H7 (cell line): ENCODE measurements at regions not wholly inside any gene's neighbourhood (a gene's known extent, or its start where the extent isn't known, plus 50 kb on each side); places are given as distances from the start of the nearest gene placed in this dataset.

Experiments used
- DNase-seq: peaks from one replicate; pipeline ENCODE4 v3.0.0; 2012
- H3K27me3 ChIP-seq: 2 replicates; pipeline ENCODE4 v1.6.0; 2011; ENCODE audit warnings: mild to moderate bottlenecking, low read length; ENCODE audit not compliant: control insufficient read depth, insufficient read depth
- H3K36me3 ChIP-seq: replicated peaks from 2 replicates; pipeline ENCODE4 v1.5.1; 2011; ENCODE audit warnings: low read length; ENCODE audit not compliant: control insufficient read depth, insufficient read depth
- H3K4me3 ChIP-seq: 2 replicates; pipeline ENCODE4 v1.5.1; 2011; ENCODE audit warnings: low read depth, mild to moderate bottlenecking, control low read depth, low read length, moderate library complexity; ENCODE audit not compliant: insufficient read depth

GRCh38 chr12:98085046-98085755, 430.2 kb upstream of the TMPO start:
- DNase-seq, result peak; percentile 4
- no peak overlapping the region for H3K4me3 ChIP-seq
- H3K36me3 ChIP-seq, result no peaks in the 10 kb centered on the region
- H3K27me3 ChIP-seq, result no peaks in the 10 kb centered on the region

GRCh38 chr12:98090731-98091130, 424.7 kb upstream of the TMPO start:
- H3K27me3 ChIP-seq, result no peaks in the 10 kb centered on the region
- DNase-seq, result no peak
- no peak overlapping the region for H3K4me3 ChIP-seq
- H3K36me3 ChIP-seq, result no peaks in the 10 kb centered on the region

DNA sequence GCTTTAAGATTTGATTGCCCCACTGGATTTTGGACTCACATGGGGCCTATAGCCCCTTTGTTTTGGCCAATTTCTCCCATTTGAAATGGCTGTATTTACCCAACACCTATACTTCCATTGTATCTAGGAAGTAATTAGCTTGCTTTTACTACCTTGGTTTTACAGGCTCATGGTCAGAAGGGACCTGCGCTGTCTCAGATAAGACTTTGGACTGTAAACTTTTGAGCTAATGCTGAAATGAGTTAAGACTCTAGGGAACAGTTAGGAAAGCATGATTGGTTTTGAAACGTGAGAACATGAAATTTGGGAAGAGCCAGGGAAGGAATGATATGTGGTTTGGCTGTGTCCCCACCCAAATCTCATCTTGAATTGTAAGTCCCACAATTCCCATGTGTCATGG, 419.0 kb upstream of the TMPO start:
- H3K4me3 ChIP-seq, result no peak overlapping the region
- H3K36me3 ChIP-seq, result no peaks in the 10 kb centered on the region
- DNase-seq, result no peak
- no peaks in the 10 kb centered on the region for H3K27me3 ChIP-seq

GRCh38 chr12:98106031-98106683, 409.2 kb upstream of the TMPO start:
- no peaks in the 10 kb centered on the region for H3K27me3 ChIP-seq
- no peak overlapping the region for H3K4me3 ChIP-seq
- no peak for DNase-seq
- no peaks in the 10 kb centered on the region for H3K36me3 ChIP-seq

GRCh38 chr12:98109266-98109665, 406.1 kb upstream of the TMPO start:
- no peaks in the 10 kb centered on the region for H3K36me3 ChIP-seq
- no peak for DNase-seq
- no peaks in the 10 kb centered on the region for H3K27me3 ChIP-seq
- H3K4me3 ChIP-seq, result no peak overlapping the region

DNA sequence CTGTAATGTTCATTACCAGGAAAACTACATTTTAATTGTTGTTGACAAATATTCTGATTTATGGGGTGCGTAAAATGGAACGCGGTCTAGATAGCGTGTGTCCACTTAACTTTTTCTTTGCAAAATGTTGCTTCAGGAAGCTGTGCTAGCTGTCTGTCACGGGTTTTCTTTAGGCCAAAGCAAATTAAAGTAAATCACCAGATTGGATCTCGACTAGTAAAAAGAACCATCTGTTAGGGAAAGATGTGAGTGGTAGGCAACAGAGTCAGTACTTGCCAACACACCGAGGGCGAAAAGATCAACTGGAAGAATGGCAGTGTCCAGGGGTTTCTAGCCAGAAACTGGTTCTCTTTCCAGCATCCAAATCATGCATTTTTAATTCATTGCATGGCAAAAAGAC, 404.9 kb upstream of the TMPO start:
- H3K27me3 ChIP-seq, result no peaks in the 10 kb centered on the region
- no peak overlapping the region for H3K4me3 ChIP-seq
- no peak for DNase-seq
- no peaks in the 10 kb centered on the region for H3K36me3 ChIP-seq

- H3K4me3 ChIP-seq, result no peak overlapping the region
- DNase-seq, result no peak
Observed at GRCh38 chr12:98113548-98113947, 401.8 kb upstream of the TMPO start.

DNA sequence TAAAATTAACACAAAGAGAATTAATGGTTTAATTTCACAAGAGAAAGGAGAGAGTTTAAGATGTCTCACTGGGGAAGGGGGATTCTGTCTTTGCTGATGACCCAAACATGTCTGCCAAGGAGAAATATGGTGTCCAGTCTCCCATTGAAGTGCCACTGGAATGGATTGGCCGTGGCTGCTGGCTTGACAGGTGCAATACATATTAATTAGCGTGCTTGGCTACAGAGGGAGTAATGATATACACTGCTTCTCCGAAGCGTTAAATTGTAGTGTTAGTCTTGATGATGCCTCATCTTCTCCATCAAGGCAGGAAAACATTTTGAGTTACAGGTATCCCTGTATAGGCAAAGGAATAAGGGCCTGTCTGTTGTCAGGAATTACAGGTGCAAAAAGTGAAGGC, 393.4 kb upstream of the TMPO start:
- Histone ChIP-seq H3K27me3 (no peaks in the 10 kb centered on the region), H3K4me3 (no peak overlapping the region), H3K36me3 (no peaks in the 10 kb centered on the region)
- no peak for DNase-seq

More at GRCh38 chr12:98113548-98113947, 401.8 kb upstream of the TMPO start:
- H3K27me3 ChIP-seq, result no peaks in the 10 kb centered on the region
- no peaks in the 10 kb centered on the region for H3K36me3 ChIP-seq

DNA sequence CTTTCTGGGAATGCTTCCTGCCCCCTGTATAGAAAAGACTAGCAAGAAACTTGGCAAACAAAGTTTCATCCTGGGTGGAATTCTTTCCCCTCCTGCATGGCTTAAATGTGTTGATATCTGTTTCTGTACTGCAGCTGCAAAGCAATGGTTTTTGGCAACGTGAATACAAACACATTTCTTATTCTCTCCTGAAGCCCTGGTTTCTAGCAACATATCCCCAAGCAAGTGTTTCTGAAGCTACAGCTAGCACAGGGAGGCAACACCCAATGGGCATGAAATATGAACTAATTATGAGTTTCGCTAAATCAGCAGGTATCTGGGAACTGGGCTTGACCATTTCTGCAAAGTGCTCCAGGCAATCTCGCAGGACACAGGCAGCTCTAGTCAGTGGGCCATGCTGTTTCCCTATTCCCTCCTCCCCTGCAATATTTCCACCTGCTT, 392.3 kb upstream of the TMPO start:
- no peaks in the 10 kb centered on the region for H3K27me3 ChIP-seq
- H3K4me3 ChIP-seq, result no peak overlapping the region
- H3K36me3 ChIP-seq, result no peaks in the 10 kb centered on the region
- no peak for DNase-seq

DNA sequence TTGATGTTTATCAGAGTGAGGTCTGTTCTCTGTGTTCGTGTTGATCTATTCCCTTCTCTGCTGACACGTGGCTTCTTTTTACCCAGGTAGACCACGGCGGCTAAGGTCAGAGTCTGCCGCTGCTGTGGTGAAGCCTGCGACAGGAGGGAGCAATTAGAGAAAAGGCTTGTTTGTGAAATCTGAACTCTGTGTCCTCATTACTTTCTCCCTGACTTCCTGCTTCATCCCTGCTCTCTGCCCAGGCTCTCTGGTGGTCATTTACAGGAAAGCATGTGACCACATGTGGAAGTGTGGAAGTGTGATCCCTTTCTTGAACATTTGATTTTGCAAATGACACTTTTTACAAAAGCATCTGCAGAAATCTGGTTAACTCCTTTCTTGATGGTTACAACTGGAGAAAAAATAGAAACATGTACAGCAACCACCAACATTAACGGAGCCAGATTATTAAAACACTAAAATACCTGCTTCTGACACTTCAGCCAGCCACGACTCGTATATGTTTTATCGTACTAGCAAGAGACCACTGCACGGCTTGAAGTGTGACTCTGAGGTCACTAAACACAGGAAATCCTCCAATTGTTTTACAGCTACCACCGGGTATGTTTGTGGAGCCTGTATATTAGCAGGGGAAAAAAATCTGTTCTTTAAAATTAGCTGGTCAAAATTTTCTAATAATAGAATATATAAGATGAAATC, 388.6 kb upstream of the TMPO start:
- Histone ChIP-seq H3K27me3 (no peaks in the 10 kb centered on the region), H3K4me3 (no peak overlapping the region), H3K36me3 (no peaks in the 10 kb centered on the region)
- DNase-seq, result no peak

- Histone ChIP-seq H3K36me3 (no peaks in the 10 kb centered on the region), H3K27me3 (no peaks in the 10 kb centered on the region), H3K4me3 (no peak overlapping the region)
- DNase-seq, result no peak
Observed at GRCh38 chr12:98127336-98127679, 388.1 kb upstream of the TMPO start.

GRCh38 chr12:98127854-98128253, 387.5 kb upstream of the TMPO start:
- no peak overlapping the region for H3K4me3 ChIP-seq
- no peaks in the 10 kb centered on the region for H3K27me3 ChIP-seq
- no peaks in the 10 kb centered on the region for H3K36me3 ChIP-seq
- no peak for DNase-seq

DNA sequence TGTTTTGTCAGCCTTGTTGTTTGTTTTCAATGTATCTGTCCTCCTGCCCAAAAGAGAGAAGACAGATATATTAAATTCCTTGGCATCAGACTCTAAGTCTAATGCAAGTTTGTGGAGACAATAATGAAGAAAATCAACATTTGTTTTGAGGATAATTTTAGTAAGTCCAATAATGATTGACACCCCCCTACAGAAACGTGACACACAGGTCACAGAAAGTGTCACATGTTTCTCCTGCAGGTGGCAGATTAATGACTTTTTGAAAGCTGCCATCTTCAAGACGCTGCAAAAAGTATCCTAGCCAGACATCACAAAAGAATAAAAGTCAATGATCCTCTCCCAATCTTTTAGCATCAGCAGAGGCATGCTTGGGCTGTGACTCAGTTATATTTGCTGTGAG, 378.8 kb upstream of the TMPO start:
- H3K36me3 ChIP-seq, result no peaks in the 10 kb centered on the region
- DNase-seq, result no peak

DNA sequence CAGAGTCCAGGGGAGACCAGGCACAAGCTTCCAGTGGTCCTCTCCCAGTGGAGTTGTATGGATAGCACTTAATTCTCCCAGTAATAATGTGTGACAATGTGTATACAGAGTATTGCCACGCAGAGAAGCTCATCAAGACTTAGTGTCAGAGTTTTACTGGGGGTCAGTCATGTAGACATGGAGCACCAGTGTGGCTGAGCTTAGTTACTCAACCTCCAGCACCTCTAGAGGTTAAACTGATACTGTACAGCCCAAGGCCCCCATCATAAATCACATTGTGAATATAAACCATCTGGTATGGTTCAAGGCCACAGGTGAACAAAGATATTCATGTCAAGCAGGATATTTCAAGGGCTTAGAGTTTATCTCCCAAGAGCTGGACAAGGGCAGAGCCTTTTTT, 378.1 kb upstream of the TMPO start:
- Histone ChIP-seq H3K4me3 (no peak overlapping the region), H3K27me3 (no peaks in the 10 kb centered on the region), H3K36me3 (no peaks in the 10 kb centered on the region)
- no peak for DNase-seq

More for the DNA sequence above, 378.8 kb upstream of the TMPO start:
- no peaks in the 10 kb centered on the region for H3K27me3 ChIP-seq
- no peak overlapping the region for H3K4me3 ChIP-seq

DNA sequence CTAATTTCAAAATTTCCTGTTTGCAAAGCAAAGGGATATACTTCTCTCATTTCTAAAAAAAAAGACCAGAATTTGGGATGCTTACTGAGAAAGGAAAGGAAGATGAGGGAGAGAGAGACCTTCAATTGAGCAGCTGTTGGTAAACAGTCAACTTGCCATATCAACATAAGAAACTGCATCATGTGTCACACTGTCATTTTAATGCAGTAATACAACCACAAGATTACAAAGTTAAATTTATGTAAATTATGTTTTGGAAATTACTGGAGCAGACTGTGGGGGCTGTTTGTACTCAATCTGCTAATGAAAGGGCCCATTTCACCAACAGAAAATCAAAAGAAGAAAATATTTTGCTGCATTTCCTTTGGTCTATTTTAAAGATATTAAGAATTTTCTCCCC, 370.4 kb upstream of the TMPO start:
- no peak overlapping the region for H3K4me3 ChIP-seq

More for the DNA sequence above, 370.4 kb upstream of the TMPO start:
- DNase-seq, result no peak
- H3K36me3 ChIP-seq, result no peaks in the 10 kb centered on the region
- H3K27me3 ChIP-seq, result no peaks in the 10 kb centered on the region
